Natural killer cell (primary cell): ENCODE measurements at regions not wholly inside any gene's neighbourhood (a gene's known extent, or its start where the extent isn't known, plus 50 kb on each side); places are given as distances from the start of the nearest gene placed in this dataset.

Experiments
- ATAC-seq, 3 donors: fragments of 150-1000 bp in 2 of 3; fragments of 200-7000 bp in 1 of 3; cut with Tn5 transposase; 1 replicate in 1 of 3; 2 replicates in 2 of 3; pipeline ENCODE4 v1.10.0; 2021; ENCODE audit warnings: mild to moderate bottlenecking in 2 of 3, moderate library complexity in 2 of 3
- DNase-seq, 2 donors: peaks; one replicate each; pipeline versions ENCODE4 v3.0.0 to v3.0.0-alpha.2; 2013 to 2021; ENCODE audit warnings: mixed read lengths in 1 of 2
- H3K27ac ChIP-seq: one replicate; pipeline ENCODE4 v1.5.1; 2013; ENCODE audit warnings: mild to moderate bottlenecking, low read length
- H3K27me3 ChIP-seq: one replicate; pipeline ENCODE4 v1.6.1; 2013; ENCODE audit warnings: low read length; ENCODE audit not compliant: control insufficient read depth, insufficient read depth
- H3K36me3 ChIP-seq: one replicate; pipeline ENCODE4 v1.6.1; 2013; ENCODE audit warnings: low read length; ENCODE audit not compliant: control insufficient read depth, insufficient read depth
- H3K4me1 ChIP-seq: one replicate; pipeline ENCODE4 v1.6.1; 2013; ENCODE audit warnings: low read length; ENCODE audit not compliant: control insufficient read depth, insufficient read depth
- H3K4me3 ChIP-seq: one replicate; pipeline ENCODE4 v1.5.1; 2013; ENCODE audit warnings: low read length
- H3K9me3 ChIP-seq: one replicate; pipeline ENCODE4 v1.6.1; 2013; ENCODE audit warnings: low read length; ENCODE audit not compliant: control insufficient read depth, insufficient read depth
- H3K27ac Mint-ChIP-seq, 2 donors: one replicate each; pipeline ENCODE4 v1.8.0; 2022; ENCODE audit warnings: mild to moderate bottlenecking in 2 of 2, mixed read lengths in 2 of 2, moderate library complexity in 1 of 2
- H3K27me3 Mint-ChIP-seq, 2 donors: one replicate each; pipeline ENCODE4 v1.8.0; 2022; ENCODE audit warnings: low read depth in 2 of 2, mixed read lengths in 2 of 2
- H3K36me3 Mint-ChIP-seq: one replicate; pipeline ENCODE4 v1.8.0; 2022; ENCODE audit warnings: mixed read lengths
- H3K4me1 Mint-ChIP-seq, 2 donors: one replicate each; pipeline ENCODE4 v1.8.0; 2022; ENCODE audit warnings: mixed read lengths in 2 of 2
- H3K4me3 Mint-ChIP-seq: one replicate; pipeline ENCODE4 v1.8.0; 2022; ENCODE audit warnings: mild to moderate bottlenecking, moderate library complexity, mixed read lengths
- H3K9me3 Mint-ChIP-seq, 2 donors: one replicate each; pipeline ENCODE4 v1.8.0; 2022; ENCODE audit warnings: mixed read lengths in 2 of 2
- WGBS: methylation state at CpG from one replicate; pipeline ENCODE4 v1.1.7; 2013; ENCODE audit warnings: missing lambda C conversion rate; ENCODE audit not compliant: insufficient coverage; 5-methylcytosine and 5-hydroxymethylcytosine counted together
- intact Hi-C: fragments of 100-400 bp; cut with micrococcal nuclease; formaldehyde crosslinking; loops from one replicate; pipeline ENCODE4 v1.14.2; 2022
- TF ChIP-seq, protein P1 (sequence below): fragments of 200-600 bp; IDR thresholded peaks from one replicate; pipeline ENCODE4 v1.8.0; 2022; ENCODE audit warnings: antibody characterized with exemption

GRCh38 chr20:60100780-60101179 is 142.6 kb downstream of the CDH26 start:
- intact Hi-C loops: no loop called here
- H3K27me3 Mint-ChIP-seq: no peaks in the 10 kb centered on the region
- Histone ChIP-seq H3K27me3 (no peaks in the 10 kb centered on the region), H3K36me3 (no peaks in the 10 kb centered on the region), H3K4me3 (no peak overlapping the region), H3K27ac (no peak overlapping the region), H3K9me3 (no peaks in the 10 kb centered on the region), H3K4me1 (peaks cover 27% of the 10 kb centered on the region)
- no peaks in the 10 kb centered on the region for H3K9me3 Mint-ChIP-seq
- 4% methylated on average over 5 of the region's 5 CpGs for WGBS
- ATAC-seq (peak in 2 of 3 donors; percentile 46 to 68), DNase-seq (no peak)
- peak overlapping the region; percentile 45 for H3K4me3 Mint-ChIP-seq
- peaks cover 6% of the 10 kb centered on the region for H3K36me3 Mint-ChIP-seq
- peaks cover 37 to 59% of the 10 kb centered on the region in 2 donors for H3K4me1 Mint-ChIP-seq
- H3K27ac Mint-ChIP-seq: peak overlapping the region; percentile 71 to 75
- TF ChIP-seq, protein P1, sequence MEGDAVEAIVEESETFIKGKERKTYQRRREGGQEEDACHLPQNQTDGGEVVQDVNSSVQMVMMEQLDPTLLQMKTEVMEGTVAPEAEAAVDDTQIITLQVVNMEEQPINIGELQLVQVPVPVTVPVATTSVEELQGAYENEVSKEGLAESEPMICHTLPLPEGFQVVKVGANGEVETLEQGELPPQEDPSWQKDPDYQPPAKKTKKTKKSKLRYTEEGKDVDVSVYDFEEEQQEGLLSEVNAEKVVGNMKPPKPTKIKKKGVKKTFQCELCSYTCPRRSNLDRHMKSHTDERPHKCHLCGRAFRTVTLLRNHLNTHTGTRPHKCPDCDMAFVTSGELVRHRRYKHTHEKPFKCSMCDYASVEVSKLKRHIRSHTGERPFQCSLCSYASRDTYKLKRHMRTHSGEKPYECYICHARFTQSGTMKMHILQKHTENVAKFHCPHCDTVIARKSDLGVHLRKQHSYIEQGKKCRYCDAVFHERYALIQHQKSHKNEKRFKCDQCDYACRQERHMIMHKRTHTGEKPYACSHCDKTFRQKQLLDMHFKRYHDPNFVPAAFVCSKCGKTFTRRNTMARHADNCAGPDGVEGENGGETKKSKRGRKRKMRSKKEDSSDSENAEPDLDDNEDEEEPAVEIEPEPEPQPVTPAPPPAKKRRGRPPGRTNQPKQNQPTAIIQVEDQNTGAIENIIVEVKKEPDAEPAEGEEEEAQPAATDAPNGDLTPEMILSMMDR: no peak

- WGBS: 72% methylated on average over 13 of the region's 13 CpGs
These were observed 143.1 kb downstream of the CDH26 start for GRCh38 chr20:60101201-60101890.

GRCh38 chr20:60101891-60102281 is 143.7 kb downstream of the CDH26 start:
- TF ChIP-seq, protein P1: no peak

More at GRCh38 chr20:60101201-60101890, 143.1 kb downstream of the CDH26 start:
- Histone ChIP-seq H3K36me3 (no peaks in the 10 kb centered on the region), H3K27me3 (no peaks in the 10 kb centered on the region), H3K27ac (no peak overlapping the region), H3K9me3 (no peaks in the 10 kb centered on the region), H3K4me1 (peaks cover 27% of the 10 kb centered on the region), H3K4me3 (no peak overlapping the region)
- Mint-ChIP-seq H3K27ac (peak overlapping the region; percentile 71 to 75), H3K4me3 (peak overlapping the region; percentile 45), H3K27me3 (no peaks in the 10 kb centered on the region), H3K36me3 (peaks cover 6% of the 10 kb centered on the region), H3K9me3 (no peaks in the 10 kb centered on the region), H3K4me1 (peaks cover 37 to 59% of the 10 kb centered on the region in 2 donors)
- ATAC-seq (no peak), DNase-seq (no peak)
- intact Hi-C loops: no loop called here
- TF ChIP-seq, protein P1: no peak

More at GRCh38 chr20:60101891-60102281, 143.7 kb downstream of the CDH26 start:
- Histone ChIP-seq H3K27me3 (no peaks in the 10 kb centered on the region), H3K9me3 (no peaks in the 10 kb centered on the region), H3K27ac (no peak overlapping the region), H3K4me3 (no peak overlapping the region), H3K4me1 (peaks cover 23% of the 10 kb centered on the region), H3K36me3 (no peaks in the 10 kb centered on the region)
- peaks cover 32 to 54% of the 10 kb centered on the region in 2 donors for H3K4me1 Mint-ChIP-seq
- intact Hi-C loops: no loop called here
- H3K9me3 Mint-ChIP-seq: no peaks in the 10 kb centered on the region
- 90% methylated on average over 9 of the region's 9 CpGs for WGBS
- H3K27me3 Mint-ChIP-seq: no peaks in the 10 kb centered on the region
- ATAC-seq (no peak), DNase-seq (no peak)
- H3K36me3 Mint-ChIP-seq: peaks cover 6% of the 10 kb centered on the region
- H3K4me3 Mint-ChIP-seq: no peak overlapping the region
- H3K27ac Mint-ChIP-seq: peak overlapping the region in 1 of 2 donors; percentile 35
